GM23338 (cell line): ENCODE measurements at regions not wholly inside any gene's neighbourhood (a gene's known extent, or its start where the extent isn't known, plus 50 kb on each side); places are given as distances from the start of the nearest gene placed in this dataset.

Source experiments
- ATAC-seq: fragments of 200-7000 bp; cut with Tn5 transposase; 3 replicates; pipeline ENCODE4 v1.9.1; 2020
- DNase-seq: peaks from one replicate; pipeline ENCODE4 v3.0.0-alpha.2; 2015; ENCODE audit warnings: low spot score
- H2AFZ ChIP-seq: fragments of 200-600 bp; sonication (generic); 2 replicates; pipeline ENCODE4 v1.8.0; 2016; ENCODE audit warnings: antibody characterized with exemption, mild to moderate bottlenecking, moderate library complexity
- H3F3A ChIP-seq: fragments of 200-600 bp; sonication (generic); replicated peaks from 2 replicates; pipeline ENCODE4 v1.8.0; 2017; ENCODE audit warnings: antibody characterized with exemption, mixed run types, low read depth
- H3K27ac ChIP-seq: fragments of 200-600 bp; sonication (generic); 2 replicates; pipeline ENCODE4 v1.6.1; 2016; ENCODE audit warnings: low read depth
- H3K27me3 ChIP-seq: fragments of 200-600 bp; sonication (generic); 2 replicates; pipeline ENCODE4 v1.8.0; 2016; ENCODE audit warnings: mild to moderate bottlenecking, mixed run types, moderate library complexity; ENCODE audit not compliant: insufficient read depth
- H3K36me3 ChIP-seq: fragments of 200-600 bp; sonication (generic); 2 replicates; pipeline ENCODE4 v1.8.0; 2016; ENCODE audit warnings: mild to moderate bottlenecking; ENCODE audit not compliant: insufficient read depth
- H3K4me1 ChIP-seq: fragments of 200-600 bp; sonication (generic); 2 replicates; pipeline ENCODE4 v1.8.0; 2016; ENCODE audit warnings: mild to moderate bottlenecking, moderate library complexity; ENCODE audit not compliant: insufficient read depth
- H3K4me2 ChIP-seq: fragments of 200-600 bp; sonication (generic); 2 replicates; pipeline ENCODE4 v1.7.1; 2017; ENCODE audit warnings: mixed run types
- H3K4me3 ChIP-seq: fragments of 200-600 bp; sonication (generic); 2 replicates; pipeline ENCODE4 v1.6.1; 2016; ENCODE audit warnings: mixed run types
- H3K79me2 ChIP-seq: fragments of 200-600 bp; sonication (generic); replicated peaks from 2 replicates; pipeline ENCODE4 v1.8.0; 2017; ENCODE audit warnings: mild to moderate bottlenecking; ENCODE audit not compliant: insufficient read depth
- H3K9me2 ChIP-seq: fragments of 200-600 bp; sonication (generic); 2 replicates; pipeline ENCODE4 v1.8.0; 2017; ENCODE audit not compliant: insufficient read depth
- H4K20me1 ChIP-seq: fragments of 200-600 bp; sonication (generic); replicated peaks from 2 replicates; pipeline ENCODE4 v1.8.0; 2017; ENCODE audit warnings: mild to moderate bottlenecking; ENCODE audit not compliant: insufficient read depth
- H3K27ac Mint-ChIP-seq: 2 replicates; pipeline ENCODE4 v1.8.0; 2020; ENCODE audit warnings: inconsistent platforms, mild to moderate bottlenecking, moderate library complexity, mixed read lengths
- H3K27me3 Mint-ChIP-seq: 3 replicates; pipeline ENCODE4 v1.8.0; 2022; ENCODE audit warnings: low read depth, mild to moderate bottlenecking, moderate library complexity, mixed read lengths, inconsistent platforms; ENCODE audit not compliant: insufficient read depth, poor library complexity
- H3K36me3 Mint-ChIP-seq: 3 replicates; pipeline ENCODE4 v1.8.0; 2021; ENCODE audit warnings: low read depth, mild to moderate bottlenecking, inconsistent platforms, moderate library complexity, mixed read lengths
- H3K4me1 Mint-ChIP-seq: 3 replicates; pipeline ENCODE4 v1.8.0; 2020; ENCODE audit warnings: mild to moderate bottlenecking, inconsistent platforms, mixed read lengths
- H3K4me3 Mint-ChIP-seq: 3 replicates; pipeline ENCODE4 v1.8.0; 2021; ENCODE audit warnings: moderate library complexity, mild to moderate bottlenecking, inconsistent platforms, mixed read lengths
- H3K9me3 Mint-ChIP-seq: 3 replicates; pipeline ENCODE4 v1.8.0; 2020; ENCODE audit warnings: moderate library complexity, mild to moderate bottlenecking, inconsistent platforms, mixed read lengths
- EZH2 ChIP-seq: fragments of 200-600 bp; sonication (generic); IDR thresholded peaks from one replicate; pipeline ENCODE4 v1.8.0; 2017; ENCODE audit warnings: antibody characterized with exemption, mild to moderate bottlenecking, low read depth; ENCODE audit not compliant: unreplicated experiment
- POLR2AphosphoS5 ChIP-seq: IDR thresholded peaks from 2 replicates; pipeline ENCODE4 v1.6.1; 2016; ENCODE audit warnings: antibody characterized with exemption, low read depth
- STAT1 ChIP-seq: IDR thresholded peaks from one replicate; pipeline ENCODE4 v1.6.1; 2016; ENCODE audit warnings: antibody characterized with exemption; ENCODE audit not compliant: unreplicated experiment
- ZNF114 ChIP-seq: fragments of 250-450 bp; sonication (Bioruptor Pico); IDR thresholded peaks from 2 replicates; pipeline ENCODE4 v1.5.0; 2020; ENCODE audit warnings: mild to moderate bottlenecking, moderate library complexity
- TF ChIP-seq, protein P1 (sequence below), 2 experiments: fragments of 200-600 bp in 1 of 2; sonication (generic) in 1 of 2; conservative IDR thresholded peaks; 2 replicates each; pipeline versions ENCODE4 v1.5.1 to v1.6.1; 2016 to 2017; ENCODE audit warnings: antibody characterized with exemption in 2 of 2, low read depth in 2 of 2, mild to moderate bottlenecking in 2 of 2, moderate library complexity in 1 of 2
- TF ChIP-seq, protein P2 (sequence below): fragments of 250-450 bp; sonication (Bioruptor Pico); IDR thresholded peaks from 2 replicates; pipeline ENCODE4 v1.5.0; 2020; ENCODE audit warnings: mild to moderate bottlenecking, moderate library complexity
- TF ChIP-seq, protein P3 (sequence below): IDR thresholded peaks from 2 replicates; pipeline ENCODE4 v1.6.1; 2016; ENCODE audit warnings: antibody characterized with exemption

DNA sequence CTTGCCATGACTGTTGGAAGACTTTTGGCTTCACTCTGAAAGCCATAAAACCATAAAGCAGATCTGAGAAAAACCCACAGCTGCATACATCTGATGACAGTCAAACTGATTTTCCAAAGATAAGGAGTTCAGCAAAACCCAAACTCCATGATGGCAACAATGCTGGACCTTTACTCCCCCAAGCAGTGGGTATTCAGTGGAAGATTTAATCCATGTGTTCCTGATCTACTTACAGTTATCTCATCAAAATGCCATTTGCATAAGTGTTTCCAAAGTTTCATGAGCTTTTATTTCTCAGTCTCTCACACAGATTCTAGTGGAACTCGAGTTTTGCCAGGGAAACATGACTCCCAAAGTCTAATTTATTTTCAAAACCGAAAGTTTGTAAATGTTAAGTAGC, 184.9 kb downstream of the ZC3H11B start:
- Mint-ChIP-seq H3K4me3 (no peak overlapping the region), H3K36me3 (no peaks in the 10 kb centered on the region), H3K27ac (no peak overlapping the region), H3K27me3 (peaks cover 1% of the 10 kb centered on the region), H3K9me3 (no peaks in the 10 kb centered on the region), H3K4me1 (peaks cover 10% of the 10 kb centered on the region)
- H3K4me3 ChIP-seq, result no peak overlapping the region
- H3K4me2 ChIP-seq, result no peak overlapping the region
- no peaks in the 10 kb centered on the region for H4K20me1 ChIP-seq
- no peak overlapping the region for H2AFZ ChIP-seq
- H3K79me2 ChIP-seq, result no peaks in the 10 kb centered on the region
- H3K27me3 ChIP-seq, result no peaks in the 10 kb centered on the region
- H3F3A ChIP-seq, result no peaks in the 10 kb centered on the region
- H3K36me3 ChIP-seq, result no peaks in the 10 kb centered on the region
- no peak overlapping the region for H3K27ac ChIP-seq
- no peak for DNase-seq
- H3K4me1 ChIP-seq, result peaks cover 6% of the 10 kb centered on the region; the same call in 1 of the 2 replicates
- no peak for ATAC-seq
- TF ChIP-seq, protein P1, sequence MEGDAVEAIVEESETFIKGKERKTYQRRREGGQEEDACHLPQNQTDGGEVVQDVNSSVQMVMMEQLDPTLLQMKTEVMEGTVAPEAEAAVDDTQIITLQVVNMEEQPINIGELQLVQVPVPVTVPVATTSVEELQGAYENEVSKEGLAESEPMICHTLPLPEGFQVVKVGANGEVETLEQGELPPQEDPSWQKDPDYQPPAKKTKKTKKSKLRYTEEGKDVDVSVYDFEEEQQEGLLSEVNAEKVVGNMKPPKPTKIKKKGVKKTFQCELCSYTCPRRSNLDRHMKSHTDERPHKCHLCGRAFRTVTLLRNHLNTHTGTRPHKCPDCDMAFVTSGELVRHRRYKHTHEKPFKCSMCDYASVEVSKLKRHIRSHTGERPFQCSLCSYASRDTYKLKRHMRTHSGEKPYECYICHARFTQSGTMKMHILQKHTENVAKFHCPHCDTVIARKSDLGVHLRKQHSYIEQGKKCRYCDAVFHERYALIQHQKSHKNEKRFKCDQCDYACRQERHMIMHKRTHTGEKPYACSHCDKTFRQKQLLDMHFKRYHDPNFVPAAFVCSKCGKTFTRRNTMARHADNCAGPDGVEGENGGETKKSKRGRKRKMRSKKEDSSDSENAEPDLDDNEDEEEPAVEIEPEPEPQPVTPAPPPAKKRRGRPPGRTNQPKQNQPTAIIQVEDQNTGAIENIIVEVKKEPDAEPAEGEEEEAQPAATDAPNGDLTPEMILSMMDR (conservative IDR thresholded peaks at IDR 0.05; ENCODE audit: low read depth in 2 of 2), result no peak
- TF ChIP-seq ZNF114 (CRISPR knock-in tag), result no peak
- TF ChIP-seq, protein P2, sequence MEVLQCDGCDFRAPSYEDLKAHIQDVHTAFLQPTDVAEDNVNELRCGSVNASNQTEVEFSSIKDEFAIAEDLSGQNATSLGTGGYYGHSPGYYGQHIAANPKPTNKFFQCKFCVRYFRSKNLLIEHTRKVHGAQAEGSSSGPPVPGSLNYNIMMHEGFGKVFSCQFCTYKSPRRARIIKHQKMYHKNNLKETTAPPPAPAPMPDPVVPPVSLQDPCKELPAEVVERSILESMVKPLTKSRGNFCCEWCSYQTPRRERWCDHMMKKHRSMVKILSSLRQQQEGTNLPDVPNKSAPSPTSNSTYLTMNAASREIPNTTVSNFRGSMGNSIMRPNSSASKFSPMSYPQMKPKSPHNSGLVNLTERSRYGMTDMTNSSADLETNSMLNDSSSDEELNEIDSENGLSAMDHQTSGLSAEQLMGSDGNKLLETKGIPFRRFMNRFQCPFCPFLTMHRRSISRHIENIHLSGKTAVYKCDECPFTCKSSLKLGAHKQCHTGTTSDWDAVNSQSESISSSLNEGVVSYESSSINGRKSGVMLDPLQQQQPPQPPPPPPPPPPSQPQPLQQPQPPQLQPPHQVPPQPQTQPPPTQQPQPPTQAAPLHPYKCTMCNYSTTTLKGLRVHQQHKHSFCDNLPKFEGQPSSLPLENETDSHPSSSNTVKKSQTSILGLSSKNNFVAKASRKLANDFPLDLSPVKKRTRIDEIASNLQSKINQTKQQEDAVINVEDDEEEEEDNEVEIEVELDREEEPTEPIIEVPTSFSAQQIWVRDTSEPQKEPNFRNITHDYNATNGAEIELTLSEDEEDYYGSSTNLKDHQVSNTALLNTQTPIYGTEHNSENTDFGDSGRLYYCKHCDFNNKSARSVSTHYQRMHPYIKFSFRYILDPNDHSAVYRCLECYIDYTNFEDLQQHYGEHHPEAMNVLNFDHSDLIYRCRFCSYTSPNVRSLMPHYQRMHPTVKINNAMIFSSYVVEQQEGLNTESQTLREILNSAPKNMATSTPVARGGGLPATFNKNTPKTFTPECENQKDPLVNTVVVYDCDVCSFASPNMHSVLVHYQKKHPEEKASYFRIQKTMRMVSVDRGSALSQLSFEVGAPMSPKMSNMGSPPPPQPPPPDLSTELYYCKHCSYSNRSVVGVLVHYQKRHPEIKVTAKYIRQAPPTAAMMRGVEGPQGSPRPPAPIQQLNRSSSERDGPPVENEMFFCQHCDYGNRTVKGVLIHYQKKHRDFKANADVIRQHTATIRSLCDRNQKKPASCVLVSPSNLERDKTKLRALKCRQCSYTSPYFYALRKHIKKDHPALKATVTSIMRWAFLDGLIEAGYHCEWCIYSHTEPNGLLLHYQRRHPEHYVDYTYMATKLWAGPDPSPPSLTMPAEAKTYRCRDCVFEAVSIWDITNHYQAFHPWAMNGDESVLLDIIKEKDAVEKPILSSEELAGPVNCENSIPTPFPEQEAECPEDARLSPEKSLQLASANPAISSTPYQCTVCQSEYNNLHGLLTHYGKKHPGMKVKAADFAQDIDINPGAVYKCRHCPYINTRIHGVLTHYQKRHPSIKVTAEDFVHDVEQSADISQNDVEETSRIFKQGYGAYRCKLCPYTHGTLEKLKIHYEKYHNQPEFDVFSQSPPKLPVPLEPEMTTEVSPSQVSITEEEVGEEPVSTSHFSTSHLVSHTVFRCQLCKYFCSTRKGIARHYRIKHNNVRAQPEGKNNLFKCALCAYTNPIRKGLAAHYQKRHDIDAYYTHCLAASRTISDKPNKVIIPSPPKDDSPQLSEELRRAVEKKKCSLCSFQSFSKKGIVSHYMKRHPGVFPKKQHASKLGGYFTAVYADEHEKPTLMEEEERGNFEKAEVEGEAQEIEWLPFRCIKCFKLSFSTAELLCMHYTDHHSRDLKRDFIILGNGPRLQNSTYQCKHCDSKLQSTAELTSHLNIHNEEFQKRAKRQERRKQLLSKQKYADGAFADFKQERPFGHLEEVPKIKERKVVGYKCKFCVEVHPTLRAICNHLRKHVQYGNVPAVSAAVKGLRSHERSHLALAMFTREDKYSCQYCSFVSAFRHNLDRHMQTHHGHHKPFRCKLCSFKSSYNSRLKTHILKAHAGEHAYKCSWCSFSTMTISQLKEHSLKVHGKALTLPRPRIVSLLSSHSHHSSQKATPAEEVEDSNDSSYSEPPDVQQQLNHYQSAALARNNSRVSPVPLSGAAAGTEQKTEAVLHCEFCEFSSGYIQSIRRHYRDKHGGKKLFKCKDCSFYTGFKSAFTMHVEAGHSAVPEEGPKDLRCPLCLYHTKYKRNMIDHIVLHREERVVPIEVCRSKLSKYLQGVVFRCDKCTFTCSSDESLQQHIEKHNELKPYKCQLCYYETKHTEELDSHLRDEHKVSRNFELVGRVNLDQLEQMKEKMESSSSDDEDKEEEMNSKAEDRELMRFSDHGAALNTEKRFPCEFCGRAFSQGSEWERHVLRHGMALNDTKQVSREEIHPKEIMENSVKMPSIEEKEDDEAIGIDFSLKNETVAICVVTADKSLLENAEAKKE, result no peak
- no peaks in the 10 kb centered on the region for H3K9me2 ChIP-seq

DNA sequence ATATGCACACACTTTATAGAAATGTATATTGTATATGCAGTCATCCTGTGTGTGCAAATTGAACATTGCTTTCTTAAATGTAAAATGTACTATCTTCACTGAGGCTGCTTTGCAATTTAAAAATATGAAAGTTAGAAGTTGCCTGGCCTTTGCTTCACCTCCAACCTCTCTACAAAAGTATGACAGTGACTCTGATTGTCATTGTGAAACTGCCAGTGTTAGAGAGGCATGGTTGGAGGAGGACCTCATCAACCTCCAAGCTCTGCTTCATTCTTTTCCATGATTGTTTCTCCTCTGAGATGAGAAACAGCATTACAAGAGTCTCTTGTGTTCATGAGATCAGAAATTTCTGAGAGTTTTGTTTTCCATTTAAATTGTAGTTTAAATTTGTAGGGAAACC, 185.5 kb downstream of the ZC3H11B start:
- Histone ChIP-seq H4K20me1 (no peaks in the 10 kb centered on the region), H3K36me3 (no peaks in the 10 kb centered on the region), H3K9me2 (no peaks in the 10 kb centered on the region), H3F3A (no peaks in the 10 kb centered on the region), H3K27me3 (no peaks in the 10 kb centered on the region), H3K79me2 (no peaks in the 10 kb centered on the region), H3K4me2 (no peak overlapping the region), H3K4me1 (0 out of 2 replicates have a peak, but pooled peaks cover under 1% of the 10 kb centered on the region), H3K4me3 (no peak overlapping the region), H3K27ac (no peak overlapping the region), H2AFZ (no peak overlapping the region)
- Mint-ChIP-seq H3K27ac (no peak overlapping the region), H3K4me3 (no peak overlapping the region), H3K27me3 (peaks cover 1% of the 10 kb centered on the region), H3K4me1 (peaks cover 5% of the 10 kb centered on the region), H3K9me3 (no peaks in the 10 kb centered on the region), H3K36me3 (no peaks in the 10 kb centered on the region)
- ATAC-seq (no peak), DNase-seq (no peak)
- no peak for TF ChIP-seq STAT1
- TF ChIP-seq POLR2AphosphoS5, result no peak
- TF ChIP-seq EZH2, result no peak
- TF ChIP-seq ZNF114 (CRISPR knock-in tag), result no peak
- TF ChIP-seq, protein P3, sequence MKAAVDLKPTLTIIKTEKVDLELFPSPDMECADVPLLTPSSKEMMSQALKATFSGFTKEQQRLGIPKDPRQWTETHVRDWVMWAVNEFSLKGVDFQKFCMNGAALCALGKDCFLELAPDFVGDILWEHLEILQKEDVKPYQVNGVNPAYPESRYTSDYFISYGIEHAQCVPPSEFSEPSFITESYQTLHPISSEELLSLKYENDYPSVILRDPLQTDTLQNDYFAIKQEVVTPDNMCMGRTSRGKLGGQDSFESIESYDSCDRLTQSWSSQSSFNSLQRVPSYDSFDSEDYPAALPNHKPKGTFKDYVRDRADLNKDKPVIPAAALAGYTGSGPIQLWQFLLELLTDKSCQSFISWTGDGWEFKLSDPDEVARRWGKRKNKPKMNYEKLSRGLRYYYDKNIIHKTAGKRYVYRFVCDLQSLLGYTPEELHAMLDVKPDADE, result no peak
